IPS DF 19.7 (cell line): ENCODE measurements at regions not wholly inside any gene's neighbourhood (a gene's known extent, or its start where the extent isn't known, plus 50 kb on each side); places are given as distances from the start of the nearest gene placed in this dataset.
A peak's percentile ranks its signal among the peaks of the same experiment; 100 is the strongest.
"Not testable (repeated sequence)": the region's sequence is repeated elsewhere in the genome, so short reads cannot be mapped to it uniquely, and the experiment has no call there.

Experiments used
- DNase-seq: peaks from one replicate; pipeline ENCODE4 v3.0.0-alpha.2; 2013; ENCODE audit warnings: low read depth, low spot score

GRCh38 chr4:127446427-127446885 is 186.3 kb upstream of the INTU start:
- no peak for DNase-seq

- no peak for DNase-seq
These were observed 183.8 kb upstream of the INTU start for GRCh38 chr4:127448986-127449385.

GRCh38 chr4:127449449-127449848 is 183.3 kb upstream of the INTU start:
- DNase-seq, result no peak

GRCh38 chr4:127450276-127450675 is 182.5 kb upstream of the INTU start:
- DNase-seq, result no peak

GRCh38 chr4:127463883-127464282 is 168.9 kb upstream of the INTU start:
- DNase-seq, result no peak

GRCh38 chr4:127469542-127469941 is 163.2 kb upstream of the INTU start:
- DNase-seq, result no peak

GRCh38 chr4:127469959-127470809 is 162.6 kb upstream of the INTU start:
- DNase-seq, result no peak

GRCh38 chr4:127478271-127478670 is 154.5 kb upstream of the INTU start:
- DNase-seq, result not testable (repeated sequence)

- DNase-seq, result no peak
These were observed 153.6 kb upstream of the INTU start for GRCh38 chr4:127479031-127479622.

GRCh38 chr4:127482049-127482448 is 150.7 kb upstream of the INTU start:
- no peak for DNase-seq

GRCh38 chr4:127484117-127484516 is 148.6 kb upstream of the INTU start:
- DNase-seq, result no peak

- DNase-seq, result no peak
These were observed 146.5 kb upstream of the INTU start for GRCh38 chr4:127486248-127486647.

- no peak for DNase-seq
These were observed 141.2 kb upstream of the INTU start for GRCh38 chr4:127491571-127491970.

- not testable (repeated sequence) for DNase-seq
These were observed 135.9 kb upstream of the INTU start for GRCh38 chr4:127496875-127497274.

- DNase-seq, result no peak
These were observed 134.4 kb upstream of the INTU start for GRCh38 chr4:127498366-127498765.

- DNase-seq, result no peak
These were observed 132.5 kb upstream of the INTU start for GRCh38 chr4:127500242-127500641.

- DNase-seq, result no peak
These were observed 131.7 kb upstream of the INTU start for GRCh38 chr4:127501103-127501502.

GRCh38 chr4:127503111-127503510 is 129.6 kb upstream of the INTU start:
- DNase-seq, result peak; percentile 48

GRCh38 chr4:127505203-127505602 is 127.6 kb upstream of the INTU start:
- DNase-seq, result no peak

- DNase-seq, result no peak
These were observed 126.5 kb upstream of the INTU start for GRCh38 chr4:127506283-127506682.

GRCh38 chr4:127509155-127509554 is 123.6 kb upstream of the INTU start:
- no peak for DNase-seq

GRCh38 chr4:127512672-127513071 is 120.1 kb upstream of the INTU start:
- DNase-seq, result not testable (repeated sequence)

- not testable (repeated sequence) for DNase-seq
These were observed 117.5 kb upstream of the INTU start for GRCh38 chr4:127515259-127515658.
